Transverse colon (tissue), 4 donors: ENCODE measurements at regions not wholly inside any gene's neighbourhood (a gene's known extent, or its start where the extent isn't known, plus 50 kb on each side); places are given as distances from the start of the nearest gene placed in this dataset.

Experiments used
- DNase-seq: peaks from one replicate; pipeline ENCODE4 v3.0.0-alpha.2; 2019
- H3K27ac ChIP-seq, 4 donors: fragments of 200-600 bp; sonication (generic); 2 replicates each; pipeline ENCODE4 v1.5.1; 2016 to 2018; ENCODE audit warnings: inconsistent platforms in 4 of 4
- H3K27me3 ChIP-seq: fragments of 200-600 bp; sonication (generic); 2 replicates; pipeline ENCODE4 v1.5.1; 2017; ENCODE audit warnings: inconsistent platforms
- H3K36me3 ChIP-seq, 4 donors: fragments of 200-600 bp; sonication (generic); 2 replicates each; pipeline ENCODE4 v1.5.1; 2017 to 2019; ENCODE audit warnings: inconsistent platforms in 4 of 4
- H3K4me1 ChIP-seq, 4 donors: fragments of 200-600 bp; sonication (generic); 2 replicates each; pipeline ENCODE4 v1.5.1; 2017 to 2020; ENCODE audit warnings: inconsistent platforms in 4 of 4
- H3K4me3 ChIP-seq, 4 donors: fragments of 200-600 bp; sonication (generic); 1 replicate in 1 of 4; 2 replicates in 3 of 4; pipeline versions ENCODE4 v1.5.1 to v1.6.1; 2017 to 2019; ENCODE audit warnings: inconsistent platforms in 4 of 4
- H3K9me3 ChIP-seq, 2 donors: fragments of 200-600 bp; sonication (generic); 2 replicates each; pipeline ENCODE4 v1.5.1; 2017 to 2019; ENCODE audit warnings: inconsistent platforms in 2 of 2
- CTCF ChIP-seq, 5 experiments: fragments of 200-600 bp in 3 of 5; fragments of 450-650 bp in 2 of 5; sonication (generic) in 3 of 5; IDR thresholded peaks; 1 replicate in 2 of 5; 2 replicates in 3 of 5; pipeline ENCODE4 v1.5.1; 2016 to 2017; ENCODE audit warnings: antibody characterized with exemption in 5 of 5, inconsistent platforms in 3 of 5, mild to moderate bottlenecking in 2 of 5, moderate library complexity in 1 of 5
- EP300 ChIP-seq: sonication (generic); formaldehyde crosslinking; IDR thresholded peaks from one replicate; pipeline ENCODE4 v1.6.1; 2017; ENCODE audit warnings: antibody characterized with exemption, low read depth
- POLR2A ChIP-seq: fragments of 450-650 bp; IDR thresholded peaks from one replicate; pipeline ENCODE4 v1.6.1; 2016; ENCODE audit warnings: antibody characterized with exemption, mild to moderate bottlenecking, moderate library complexity
- POLR2AphosphoS5 ChIP-seq, 3 donors: sonication (generic); formaldehyde crosslinking; IDR thresholded peaks; one replicate each; pipeline ENCODE4 v1.6.1; 2016; ENCODE audit warnings: antibody characterized with exemption in 3 of 3
- WGBS, 2 donors: methylation state at CpG; one replicate each; pipeline ENCODE4 v1.1.5; 2018; ENCODE audit warnings: low coverage in 1 of 2; 5-methylcytosine and 5-hydroxymethylcytosine counted together
- in situ Hi-C, 4 donors: fragments of 200-750 bp; cut with MboI; loops; one replicate each; pipeline versions ENCODE4 v1.15.0 to v1.15.1; 2017; ENCODE audit warnings: low sequenced_read_pairs in 3 of 4, low pct_ligation_motif_present in 1 of 4, low pct_unique_long_range_greater_than_20kb in 1 of 4
- intact Hi-C: fragments of 100-400 bp; cut with DNase I; formaldehyde crosslinking; loops from one replicate; pipeline ENCODE4 v1.15.1; 2023; ENCODE audit warnings: low total_unique reads

DNA sequence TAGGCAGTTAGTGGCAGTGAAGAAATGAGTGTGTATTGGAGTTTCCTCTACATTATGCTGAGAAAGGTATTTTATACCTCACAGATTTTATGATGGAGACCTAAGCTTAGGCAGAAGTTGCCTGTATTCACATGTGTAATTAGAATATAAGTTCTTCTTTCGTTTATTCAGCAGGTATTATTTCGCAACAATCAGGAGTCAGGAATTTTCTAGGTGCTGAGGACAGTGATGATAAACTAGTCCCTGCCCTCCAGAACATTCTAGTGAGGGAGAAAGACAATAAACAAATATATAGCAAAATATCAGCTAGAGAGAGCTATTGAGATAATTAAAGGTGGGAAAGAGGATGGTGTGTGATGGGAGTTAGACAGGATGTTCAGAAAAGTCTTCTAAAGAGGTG is 345.7 kb downstream of the GRIN2B start:
- H3K4me3 ChIP-seq: no peak overlapping the region
- intact Hi-C loops: no loop called here
- no peaks in the 10 kb centered on the region for H3K9me3 ChIP-seq

GRCh38 chr12:13631873-13632272 is 349.5 kb downstream of the GRIN2B start:
- 78% methylated on average over 2 of the region's 2 CpGs; no CpG with 5 or more reads in 1 of the 2 donors for WGBS, 2 donors
- in situ Hi-C loops: no loop called here

More for the DNA sequence above, 345.7 kb downstream of the GRIN2B start:
- TF ChIP-seq POLR2AphosphoS5 (IDR thresholded peaks at IDR 0.05) (no peak), POLR2A (no peak), EP300 (no peak), CTCF (IDR thresholded peaks at IDR 0.05) (no peak)
- DNase-seq: no peak
- no peaks in the 10 kb centered on the region for H3K27me3 ChIP-seq
- no peaks in the 10 kb centered on the region for H3K36me3 ChIP-seq
- in situ Hi-C loops: no loop called here
- H3K27ac ChIP-seq: no peak overlapping the region
- WGBS, 2 donors: 58 to 68% methylated on average over 2 of the region's 2 CpGs
- H3K4me1 ChIP-seq: no peaks in the 10 kb centered on the region

DNA sequence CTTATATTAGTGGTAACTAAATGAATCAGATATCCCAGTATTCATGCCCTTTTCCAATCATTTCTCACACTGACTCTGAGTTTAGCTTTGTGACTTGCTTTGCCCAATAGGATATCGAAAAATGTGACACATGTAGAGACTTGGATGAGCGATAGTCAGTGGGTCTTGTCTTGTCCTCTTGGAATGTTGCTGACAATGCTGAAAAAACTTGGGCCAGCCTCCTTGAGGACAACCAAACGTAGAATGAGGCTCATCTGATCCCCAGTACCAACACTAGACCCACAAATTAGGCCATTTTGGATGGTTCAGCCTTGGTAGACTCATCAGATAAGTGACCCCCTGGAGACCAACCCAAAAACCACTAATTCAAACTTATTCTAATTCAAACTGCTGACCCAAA is 351.0 kb downstream of the GRIN2B start:
- Histone ChIP-seq H3K36me3 (no peaks in the 10 kb centered on the region), H3K4me3 (no peak overlapping the region), H3K27me3 (no peaks in the 10 kb centered on the region), H3K4me1 (no peaks in the 10 kb centered on the region), H3K27ac (no peak overlapping the region), H3K9me3 (no peaks in the 10 kb centered on the region)
- DNase-seq: no peak
- intact Hi-C loops: no loop called here
- 82% methylated on average over 3 of the region's 3 CpGs; no CpG with 5 or more reads in 1 of the 2 donors for WGBS, 2 donors
- in situ Hi-C loops: no loop called here
- TF ChIP-seq POLR2A: no peak
- no peak for TF ChIP-seq POLR2AphosphoS5 (IDR thresholded peaks at IDR 0.05)
- TF ChIP-seq EP300: no peak
- TF ChIP-seq CTCF (IDR thresholded peaks at IDR 0.05): no peak

More at GRCh38 chr12:13631873-13632272, 349.5 kb downstream of the GRIN2B start:
- Histone ChIP-seq H3K9me3 (no peaks in the 10 kb centered on the region), H3K27me3 (no peaks in the 10 kb centered on the region), H3K4me1 (no peaks in the 10 kb centered on the region), H3K4me3 (no peak overlapping the region), H3K27ac (no peak overlapping the region), H3K36me3 (no peaks in the 10 kb centered on the region)
- TF ChIP-seq CTCF (IDR thresholded peaks at IDR 0.05): no peak
- no peak for TF ChIP-seq EP300
- no peak for TF ChIP-seq POLR2AphosphoS5 (IDR thresholded peaks at IDR 0.05)
- no peak for TF ChIP-seq POLR2A
- DNase-seq: no peak
- intact Hi-C loops: no loop called here

DNA sequence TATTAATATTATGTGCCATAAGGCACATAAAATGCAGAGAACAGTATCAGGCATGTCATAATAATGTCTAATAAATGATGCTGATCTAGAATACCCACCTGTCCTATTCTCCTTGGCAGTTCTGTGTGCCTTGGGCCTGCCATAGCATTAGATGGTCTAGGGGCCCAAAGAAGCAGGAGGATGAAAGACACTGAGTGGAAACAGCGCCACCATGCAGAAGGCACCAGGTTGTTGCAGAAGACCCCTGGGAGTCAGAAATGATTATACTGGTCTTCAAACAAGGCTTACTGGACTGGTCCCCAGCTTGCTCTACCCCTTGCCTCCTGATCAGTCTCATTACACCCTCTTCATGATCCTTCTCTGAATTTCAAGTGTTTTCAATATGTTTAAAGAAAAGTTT is 353.3 kb downstream of the GRIN2B start:
- Histone ChIP-seq H3K36me3 (no peaks in the 10 kb centered on the region), H3K4me3 (no peak overlapping the region), H3K27ac (no peak overlapping the region), H3K9me3 (no peaks in the 10 kb centered on the region), H3K4me1 (no peaks in the 10 kb centered on the region), H3K27me3 (no peaks in the 10 kb centered on the region)
- DNase-seq: no peak
- 88% methylated on average over 1 of the region's 1 CpG; no CpG with 5 or more reads in 1 of the 2 donors for WGBS, 2 donors
- TF ChIP-seq POLR2A (no peak), CTCF (IDR thresholded peaks at IDR 0.05) (no peak), POLR2AphosphoS5 (IDR thresholded peaks at IDR 0.05) (no peak), EP300 (no peak)
- in situ Hi-C loops (no loop called here), intact Hi-C loops (no loop called here)
